HG02840 (cell line): ENCODE measurements at regions not wholly inside any gene's neighbourhood (a gene's known extent, or its start where the extent isn't known, plus 50 kb on each side); places are given as distances from the start of the nearest gene placed in this dataset.

Experiments used
- ATAC-seq: cut with Tn5 transposase; IDR thresholded peaks from one replicate; pipeline ENCODE4 v1.9.1; 2021; ENCODE audit warnings: mild to moderate bottlenecking, moderate library complexity, moderate number of reproducible peaks; ENCODE audit not compliant: unreplicated experiment, low FRiP score

GRCh38 chr1:60421965-60422364 lies 348.4 kb upstream of the C1orf87 start:
- no peak for ATAC-seq

- ATAC-seq = no peak
Measured at GRCh38 chr1:60419023-60419422, 345.5 kb upstream of the C1orf87 start.

GRCh38 chr1:60415696-60416095 lies 342.1 kb upstream of the C1orf87 start:
- ATAC-seq = no peak

- no peak for ATAC-seq
Measured at GRCh38 chr1:60413091-60413490, 339.5 kb upstream of the C1orf87 start.

- no peak for ATAC-seq
Measured at GRCh38 chr1:60411591-60411990, 338.0 kb upstream of the C1orf87 start.

- no peak for ATAC-seq
Measured at GRCh38 chr1:60402816-60403215, 329.2 kb upstream of the C1orf87 start.

- ATAC-seq = no peak
Measured at GRCh38 chr1:60402216-60402615, 328.6 kb upstream of the C1orf87 start.

DNA sequence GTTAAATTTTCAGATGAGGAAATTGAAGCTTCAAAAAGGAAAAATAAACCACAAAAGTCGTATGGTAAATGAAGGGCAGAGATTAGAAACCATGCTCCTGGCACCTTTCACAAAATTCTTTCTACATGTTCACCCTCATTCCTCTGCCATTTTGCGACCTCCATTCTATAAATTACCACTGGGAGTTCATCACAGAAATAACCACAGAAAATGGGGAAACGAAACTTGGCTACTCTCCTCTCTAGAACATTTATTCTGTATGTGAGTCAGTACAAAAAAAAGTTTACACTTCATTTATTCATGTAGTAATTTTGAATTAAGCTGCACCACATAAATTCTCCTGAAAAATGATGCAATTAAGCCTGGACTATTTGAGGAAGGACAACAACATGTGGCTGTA lies 320.9 kb upstream of the C1orf87 start:
- no peak for ATAC-seq

DNA sequence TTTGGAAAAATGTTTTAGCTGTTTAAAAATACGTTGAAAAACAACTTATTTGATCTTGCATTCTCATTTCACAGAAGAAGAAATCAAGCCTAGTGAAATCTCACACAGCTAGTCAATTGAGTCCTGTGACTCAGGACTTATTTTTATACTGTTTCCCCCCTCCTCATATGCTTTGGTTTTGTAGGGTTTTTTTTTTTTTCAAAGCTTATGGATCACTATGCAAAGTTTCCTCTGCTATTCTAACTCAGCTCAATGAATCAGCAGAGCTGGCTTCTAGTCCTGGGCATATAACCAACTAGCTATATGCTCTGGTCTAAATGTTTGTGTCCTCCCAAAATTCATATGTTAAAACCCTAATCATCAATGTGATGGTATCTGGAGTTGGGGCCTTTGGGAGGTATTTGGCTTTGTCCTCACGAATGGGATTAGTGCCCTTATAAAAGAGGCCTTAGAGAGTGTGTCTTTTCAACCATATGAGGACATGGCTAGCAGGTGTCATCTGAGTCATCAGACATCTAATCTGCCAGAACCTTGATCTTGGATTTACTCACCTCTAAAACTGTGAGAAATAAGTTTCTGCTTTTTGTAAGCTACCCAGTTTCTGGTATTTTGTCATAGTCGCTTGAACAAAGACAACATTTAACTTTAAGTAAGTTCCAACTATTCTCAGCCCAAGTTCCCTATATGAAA lies 317.2 kb upstream of the C1orf87 start:
- peak; percentile 74 for ATAC-seq

GRCh38 chr1:60388092-60388987 lies 314.8 kb upstream of the C1orf87 start:
- no peak for ATAC-seq

- no peak for ATAC-seq
Measured at GRCh38 chr1:60387175-60387574, 313.6 kb upstream of the C1orf87 start.

DNA sequence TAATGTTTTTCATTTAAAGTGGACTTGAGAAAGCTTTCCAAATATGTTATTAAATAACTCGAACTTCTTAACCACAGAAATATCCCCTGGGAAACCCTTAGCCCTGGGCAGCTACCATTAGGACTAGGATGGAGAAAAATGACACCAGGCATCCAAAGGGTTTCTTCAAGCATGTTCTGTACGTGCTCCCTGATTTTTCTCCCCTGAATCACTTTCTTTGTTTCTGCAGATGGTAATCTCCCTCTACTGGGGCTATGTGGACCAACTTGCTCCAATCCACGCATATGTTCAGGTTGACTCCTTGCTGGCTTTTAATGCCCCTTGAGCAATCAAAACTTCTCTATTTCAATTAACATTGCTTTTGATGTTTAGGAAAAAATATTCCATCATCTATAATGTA lies 312.7 kb upstream of the C1orf87 start:
- no peak for ATAC-seq

- ATAC-seq = no peak
Measured at GRCh38 chr1:60376196-60376595, 302.6 kb upstream of the C1orf87 start.

DNA sequence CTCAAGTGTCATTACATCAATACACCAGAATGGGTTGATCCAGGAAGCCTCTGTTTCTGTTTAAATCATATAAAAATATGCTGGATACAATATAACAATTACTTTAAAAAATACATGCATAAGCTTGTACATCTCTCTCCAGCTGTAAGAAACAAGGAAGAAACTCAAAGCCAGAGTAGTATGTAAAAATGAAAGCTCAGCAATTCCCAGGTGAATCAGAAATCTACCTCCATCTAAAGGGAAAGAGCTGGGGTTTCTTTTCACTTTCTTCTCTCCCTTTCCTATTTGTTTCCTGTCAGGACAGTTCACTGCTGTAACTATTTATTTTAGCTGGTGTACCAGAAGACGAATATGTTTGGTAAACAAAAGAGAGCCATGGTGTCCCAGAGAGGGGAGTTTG lies 301.0 kb upstream of the C1orf87 start:
- ATAC-seq = no peak

DNA sequence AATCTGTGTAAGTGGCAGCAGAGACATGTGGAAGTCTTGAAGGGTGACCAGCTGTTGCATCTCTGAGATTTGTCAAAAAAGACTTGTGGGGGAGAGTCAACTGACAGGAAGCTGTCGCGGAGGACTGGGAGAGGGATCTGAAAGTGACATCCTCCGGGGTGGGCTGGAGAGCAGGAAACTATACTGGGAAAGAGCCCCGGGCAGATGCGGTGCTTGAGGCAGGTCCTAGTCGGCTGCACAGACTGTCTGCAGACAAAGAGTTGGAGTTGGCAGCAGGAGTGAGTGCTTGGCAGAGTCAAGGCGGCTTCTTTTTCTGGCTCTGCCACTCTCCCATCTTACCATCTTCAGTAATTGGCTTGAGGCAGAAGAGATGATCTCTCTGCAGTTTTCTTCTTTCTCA lies 294.0 kb upstream of the C1orf87 start:
- ATAC-seq = no peak

GRCh38 chr1:60359431-60359830 lies 285.9 kb upstream of the C1orf87 start:
- ATAC-seq = no peak

DNA sequence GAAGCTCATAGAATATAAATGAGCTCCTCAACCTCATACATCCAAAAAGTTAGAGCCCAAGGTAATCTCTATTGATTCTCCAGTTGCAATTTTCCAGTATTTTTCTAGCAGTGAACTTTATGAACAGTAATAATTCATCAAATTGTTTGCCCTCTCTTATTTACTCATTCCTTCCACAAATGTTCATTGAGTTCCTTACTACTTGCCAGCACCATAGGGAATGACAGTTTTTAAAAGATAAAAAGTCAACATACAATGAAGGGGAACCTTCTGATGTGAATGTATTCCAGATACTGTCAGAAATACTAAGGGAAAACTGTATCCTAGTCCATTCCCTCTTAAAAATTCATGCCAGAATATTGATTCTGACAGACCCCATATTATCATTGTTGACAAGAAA lies 277.0 kb upstream of the C1orf87 start:
- ATAC-seq = no peak

DNA sequence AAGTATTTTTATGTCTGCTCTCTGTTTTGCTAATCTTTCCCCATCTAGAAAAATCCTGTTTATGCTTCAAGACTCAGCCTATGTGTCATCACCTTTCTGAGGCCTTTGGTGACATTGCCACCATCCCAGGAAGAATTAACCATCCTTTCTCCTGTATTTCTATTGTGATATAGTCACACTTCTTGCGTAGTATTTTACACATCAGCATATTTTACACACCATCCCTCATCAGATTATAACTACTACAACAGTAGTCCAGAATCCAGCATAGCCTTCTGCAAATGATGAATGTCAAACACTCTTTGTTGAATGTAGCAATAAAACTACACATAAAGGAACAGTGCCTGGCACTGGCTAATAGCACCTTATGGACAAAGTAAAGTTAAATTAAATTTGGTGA lies 275.3 kb upstream of the C1orf87 start:
- no peak for ATAC-seq

DNA sequence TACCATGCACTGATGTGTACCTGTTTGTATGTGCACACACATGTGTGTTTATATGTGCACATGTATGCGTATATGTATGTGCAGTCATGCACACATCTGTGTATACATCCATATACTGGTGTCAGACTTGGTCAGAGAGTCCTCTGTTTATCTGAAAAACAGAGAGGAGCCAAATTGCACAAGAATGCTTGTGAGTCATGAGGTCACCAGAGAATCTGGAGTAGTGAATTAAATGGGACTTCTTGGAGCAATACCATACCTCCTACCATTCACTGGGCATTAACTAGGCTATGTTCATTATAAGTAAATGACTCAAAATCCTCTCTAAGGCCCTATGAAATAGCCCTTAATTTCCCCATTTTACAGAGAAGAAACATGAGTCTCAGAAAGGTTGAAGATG lies 272.1 kb upstream of the C1orf87 start:
- ATAC-seq = no peak

DNA sequence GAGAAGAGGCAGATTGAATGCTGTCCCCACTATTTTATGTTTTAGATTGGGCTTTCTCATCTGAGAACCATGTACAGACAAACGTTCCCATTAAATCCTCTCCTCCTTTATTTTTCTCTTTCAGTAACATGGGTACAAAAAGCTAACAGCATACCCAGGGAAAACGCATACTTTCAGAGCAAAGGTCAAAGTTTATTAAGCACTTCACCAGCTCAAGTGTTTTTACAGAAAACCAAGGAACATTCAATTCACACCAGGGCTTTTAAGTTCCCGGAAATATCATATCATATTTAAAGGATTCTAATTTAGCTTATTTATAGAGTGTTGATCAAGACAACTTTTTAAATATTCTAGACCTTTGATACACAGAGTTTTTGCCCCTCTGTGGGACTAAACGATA lies 271.5 kb upstream of the C1orf87 start:
- ATAC-seq = no peak

GRCh38 chr1:60343736-60344135 lies 270.2 kb upstream of the C1orf87 start:
- ATAC-seq = no peak

DNA sequence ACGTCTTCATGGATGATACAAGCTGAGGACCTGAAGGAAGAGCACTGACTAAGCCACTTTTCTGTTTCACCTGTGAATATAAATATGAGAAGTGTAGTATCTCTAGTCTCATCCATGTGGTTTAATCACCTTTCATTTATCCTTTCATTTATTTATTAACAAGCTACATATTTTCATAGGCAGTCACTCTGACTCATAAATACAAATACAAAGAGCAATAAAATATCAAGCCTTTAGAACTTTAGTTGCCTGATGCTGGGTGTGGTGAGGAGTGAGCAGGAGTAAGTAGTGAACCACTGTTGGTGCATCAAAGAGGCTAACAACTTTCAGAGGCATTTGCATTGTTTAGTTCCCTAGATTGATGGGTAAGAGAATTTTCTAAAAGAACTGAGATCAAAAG lies 269.0 kb upstream of the C1orf87 start:
- ATAC-seq = no peak
